Lung microvascular endothelial cell (primary cell): ENCODE measurements at regions not wholly inside any gene's neighbourhood (a gene's known extent, or its start where the extent isn't known, plus 50 kb on each side); places are given as distances from the start of the nearest gene placed in this dataset.
A peak's percentile ranks its signal among the peaks of the same experiment; 100 is the strongest.

Experiments
- DNase-seq, 2 donors: peaks; one replicate each; pipeline versions ENCODE4 v3.0.0 to v3.0.0-alpha.2; 2010; ENCODE audit warnings: low read depth in 2 of 2

DNA sequence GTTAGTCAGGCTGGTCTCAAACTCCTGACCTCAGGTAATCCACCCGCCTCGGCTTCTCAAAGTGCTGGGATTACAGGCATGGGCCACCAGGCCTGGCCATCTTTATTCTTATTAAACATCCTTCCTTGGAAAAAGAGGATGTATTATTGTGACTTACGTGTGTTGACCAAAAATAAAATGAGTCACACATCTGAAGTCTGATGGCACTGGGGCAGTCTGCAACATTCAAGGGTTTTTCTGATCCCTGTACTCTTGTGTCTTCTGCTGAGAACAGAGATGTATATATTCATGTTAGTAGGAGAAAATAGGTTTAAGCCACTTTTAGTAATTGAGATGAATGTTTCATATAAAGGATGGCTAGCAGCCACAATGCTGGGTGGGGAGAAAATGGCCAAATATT, 129.9 kb upstream of the RIPOR2 start:
- no peak for DNase-seq

DNA sequence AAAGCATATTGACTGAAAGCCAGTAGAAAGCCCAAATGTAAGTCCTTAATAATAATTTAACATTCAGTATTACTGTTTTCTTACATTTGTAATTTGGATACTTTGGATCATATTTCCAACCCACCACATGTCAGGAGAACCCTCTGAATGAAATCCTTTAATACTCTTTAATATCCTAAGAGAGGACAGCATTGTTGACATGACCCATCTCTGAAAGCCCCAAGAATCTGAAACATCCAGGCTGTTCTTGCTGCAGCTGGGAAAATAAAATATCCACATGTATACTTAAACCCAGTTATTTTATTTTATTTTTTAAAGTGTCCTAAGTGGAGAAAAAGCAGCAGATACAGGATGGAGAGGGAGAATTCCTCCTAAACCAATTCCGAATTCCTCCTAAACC, 130.8 kb upstream of the RIPOR2 start:
- no peak for DNase-seq

DNA sequence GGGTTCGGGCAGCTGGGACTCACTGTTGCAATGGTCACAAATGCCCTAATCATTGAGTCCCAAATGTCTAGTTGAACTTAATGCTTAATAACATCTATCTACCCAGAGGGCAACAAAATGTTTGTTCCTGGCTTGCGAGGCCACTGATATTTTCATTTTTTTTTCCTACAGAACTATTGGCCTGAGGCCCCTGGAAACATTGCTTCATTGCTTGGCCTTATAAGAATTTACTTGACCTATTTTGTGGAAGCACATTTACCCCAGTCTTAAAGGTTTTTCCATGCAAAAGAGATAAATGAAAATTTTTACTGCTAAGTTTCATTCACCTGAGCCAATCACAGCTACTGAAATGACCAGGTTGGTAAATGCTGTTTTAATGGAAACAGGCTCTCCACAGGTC, 133.1 kb upstream of the RIPOR2 start:
- no peak for DNase-seq

DNA sequence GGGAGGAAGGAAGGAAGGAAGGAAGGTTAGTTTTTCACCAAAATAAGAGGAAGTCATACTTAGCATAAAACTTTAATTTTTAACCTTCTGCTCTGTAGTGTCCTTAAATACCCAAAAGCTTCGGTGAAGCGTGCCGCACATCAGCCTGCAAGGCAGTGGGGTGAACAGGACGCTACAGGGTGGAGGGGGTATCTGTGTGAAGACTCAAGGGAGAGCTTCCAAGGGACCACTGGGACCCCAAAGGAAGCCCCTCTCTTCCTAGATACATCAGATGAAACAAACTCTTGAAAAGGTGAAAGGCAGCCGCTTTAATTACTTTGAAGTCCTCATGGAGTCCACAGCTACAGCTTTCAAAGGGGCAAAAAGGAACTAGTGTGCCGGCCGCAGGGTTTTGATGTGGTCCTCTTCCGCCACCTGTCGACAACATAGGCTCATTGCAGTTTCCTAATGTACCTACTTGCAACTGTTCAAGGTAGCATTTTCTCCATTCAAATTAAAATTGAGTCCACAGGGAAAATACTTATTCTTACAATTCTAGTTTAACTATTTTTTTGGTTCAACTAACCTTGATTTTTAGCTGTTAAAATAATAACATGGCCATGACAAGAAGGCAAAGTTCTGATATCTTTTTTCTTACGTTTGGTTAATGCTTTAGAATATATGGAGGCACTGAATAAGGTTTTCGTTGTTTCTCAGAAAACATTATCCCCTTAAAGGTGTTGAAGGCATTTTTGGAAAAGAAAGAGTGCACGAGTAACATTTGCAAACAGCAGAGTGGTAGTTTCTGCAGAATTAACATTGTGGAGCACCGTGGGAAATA, 135.0 kb upstream of the RIPOR2 start:
- peak; percentile 85 to 87 for DNase-seq

DNA sequence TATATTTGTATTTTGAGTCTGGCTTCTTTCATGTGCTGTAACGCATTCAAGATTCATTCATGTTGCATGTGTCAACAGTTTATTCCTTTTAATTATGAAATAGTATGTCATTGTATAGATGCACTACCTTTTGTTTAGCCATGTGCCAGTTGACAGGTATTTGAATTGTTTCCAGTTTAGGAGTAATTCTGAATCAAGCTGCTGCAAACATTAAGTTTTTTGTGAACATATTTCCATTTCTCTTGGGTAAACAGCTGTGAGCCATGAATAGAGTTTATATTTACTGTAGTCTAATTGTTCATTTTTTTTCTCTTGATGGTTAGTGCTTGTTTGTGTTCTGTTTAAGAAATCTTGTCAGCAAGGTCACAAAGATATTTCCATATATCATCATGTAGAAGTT, 142.4 kb upstream of the RIPOR2 start:
- no peak for DNase-seq

DNA sequence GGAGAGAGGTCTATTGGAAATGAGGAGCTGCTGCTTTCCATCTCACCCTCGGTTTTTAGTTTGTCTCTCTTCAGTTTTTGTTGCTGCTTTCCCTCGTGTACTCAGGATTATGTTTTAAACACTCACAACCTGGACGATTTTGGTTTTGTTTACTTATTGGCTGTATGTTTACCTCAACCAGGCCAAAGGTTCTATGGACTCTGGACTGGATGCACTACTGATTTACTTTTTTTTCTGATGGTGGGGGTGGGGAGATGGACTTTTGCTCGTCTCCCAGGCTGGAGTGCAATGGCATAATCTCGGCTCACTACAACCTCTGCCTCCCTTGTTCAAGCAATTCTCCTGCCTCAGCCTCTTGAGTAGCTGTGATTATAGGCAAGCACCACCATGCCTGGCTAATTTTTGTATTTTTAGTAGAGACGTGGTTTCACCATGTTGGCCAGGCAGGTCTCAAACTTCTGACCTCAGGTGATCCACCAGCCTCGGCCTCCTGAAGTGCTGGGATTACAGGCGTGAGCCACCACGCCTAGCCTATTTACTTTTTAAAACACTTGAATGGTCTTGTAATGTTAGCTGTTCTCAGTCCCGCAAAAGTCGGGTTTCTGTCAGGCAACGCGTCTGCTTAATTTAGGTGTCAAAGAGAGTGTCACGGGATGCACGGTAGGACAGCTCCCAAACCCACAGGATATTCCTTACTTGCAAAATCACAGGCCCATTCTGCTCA, 148.2 kb upstream of the RIPOR2 start:
- DNase-seq, result no peak

DNA sequence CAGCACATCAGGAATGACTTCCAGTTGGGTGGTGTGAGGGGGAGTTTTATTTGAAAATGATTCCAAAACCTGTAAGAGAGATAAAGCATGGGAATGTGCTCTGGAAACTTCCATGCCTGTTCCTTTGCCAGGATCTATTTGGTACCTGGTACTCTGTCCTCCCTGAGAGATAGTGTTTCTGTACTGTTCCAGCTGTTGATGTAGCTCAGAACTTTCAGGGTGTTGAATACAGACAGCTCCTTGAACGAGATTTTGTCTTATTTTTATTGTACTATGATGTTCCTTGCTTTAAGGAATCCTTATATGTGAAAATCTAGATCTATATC, 148.7 kb upstream of the RIPOR2 start:
- peak in 1 of 2 donors; percentile 6 for DNase-seq

DNA sequence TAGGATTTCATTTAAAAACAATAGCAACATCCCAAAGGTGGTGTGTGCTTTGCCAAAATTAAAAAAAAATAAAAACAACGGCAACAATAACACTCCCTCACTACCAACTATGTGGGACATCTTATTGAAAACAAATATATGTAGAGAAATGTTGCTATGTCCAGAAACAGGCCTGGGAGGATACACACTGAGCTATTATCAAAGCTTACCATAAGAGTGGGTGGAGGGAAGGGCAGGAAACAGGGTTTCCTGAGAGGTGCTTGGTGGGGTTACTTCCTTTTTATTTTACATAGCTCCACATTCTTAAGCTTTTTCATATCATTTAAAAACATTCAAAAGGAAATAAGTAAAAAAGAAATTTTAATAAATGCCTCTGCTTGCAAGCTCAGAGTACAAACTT, 150.0 kb upstream of the RIPOR2 start:
- DNase-seq, result peak; percentile 82 to 93

DNA sequence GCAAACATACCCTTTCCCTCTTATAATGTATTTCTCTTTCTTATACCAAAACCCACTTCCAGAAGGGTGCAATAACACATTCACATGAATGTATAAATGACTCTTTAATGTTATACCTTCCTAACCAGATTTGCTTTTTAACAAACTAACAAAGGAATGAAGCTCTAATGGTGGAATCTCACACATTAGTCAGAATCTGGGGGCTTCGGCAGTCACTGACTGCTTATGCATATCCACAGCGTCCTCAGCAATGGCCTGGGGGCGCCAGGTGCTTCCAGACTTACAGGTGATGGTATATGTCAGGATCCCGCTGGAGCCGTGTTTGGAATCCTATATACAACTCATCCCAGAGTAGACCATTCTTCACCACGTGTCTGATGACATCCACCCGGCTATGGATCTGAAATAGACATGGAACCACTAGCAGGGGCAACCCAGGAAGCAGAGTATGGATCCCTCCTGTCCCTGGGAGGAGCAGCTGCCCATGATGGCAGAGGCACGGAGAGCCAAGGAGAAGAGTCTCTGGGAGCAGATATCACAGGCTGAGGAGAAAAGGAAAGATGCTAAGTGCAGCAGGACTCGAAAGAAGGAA, 150.8 kb upstream of the RIPOR2 start:
- DNase-seq, result no peak

DNA sequence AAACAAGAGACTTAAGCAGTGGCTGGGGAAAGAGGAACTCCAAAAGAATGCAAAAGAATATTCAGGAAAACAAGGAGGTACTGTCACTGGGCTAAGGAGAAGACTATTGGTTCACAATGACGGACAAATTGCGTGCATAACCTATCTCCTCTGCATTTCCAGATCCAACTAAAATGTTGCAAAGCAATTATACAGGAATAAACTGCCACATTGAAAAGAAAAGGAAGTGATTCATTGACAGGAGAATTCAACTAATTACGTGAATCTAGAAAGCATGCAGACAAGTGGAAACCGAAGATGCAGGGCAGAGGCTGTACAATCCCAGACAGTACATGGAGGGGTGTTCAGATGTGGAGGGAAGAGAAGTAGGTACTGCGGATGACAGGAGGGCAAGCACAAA, 152.8 kb upstream of the RIPOR2 start:
- DNase-seq, result peak; percentile 13 to 93

DNA sequence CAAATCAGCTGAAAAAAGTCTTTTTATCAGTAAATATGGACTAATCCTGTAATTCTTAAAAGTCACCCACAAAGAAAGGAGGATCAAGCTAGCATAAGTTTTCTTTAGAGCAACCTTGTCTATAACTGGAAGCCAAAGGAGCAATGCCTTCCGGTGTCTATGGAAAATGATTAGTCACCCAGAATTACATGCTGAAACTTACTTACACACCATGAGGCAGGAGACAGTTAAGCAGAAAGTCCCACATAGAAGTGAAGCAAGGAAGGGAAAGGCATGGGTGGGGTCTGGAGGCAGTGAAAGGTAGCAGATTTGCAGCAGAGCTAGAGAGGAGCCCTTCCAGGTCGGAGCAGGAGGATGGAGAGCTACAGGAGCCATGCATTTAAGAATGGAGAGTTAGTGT, 153.7 kb upstream of the RIPOR2 start:
- peak in 1 of 2 donors; percentile 81 for DNase-seq

DNA sequence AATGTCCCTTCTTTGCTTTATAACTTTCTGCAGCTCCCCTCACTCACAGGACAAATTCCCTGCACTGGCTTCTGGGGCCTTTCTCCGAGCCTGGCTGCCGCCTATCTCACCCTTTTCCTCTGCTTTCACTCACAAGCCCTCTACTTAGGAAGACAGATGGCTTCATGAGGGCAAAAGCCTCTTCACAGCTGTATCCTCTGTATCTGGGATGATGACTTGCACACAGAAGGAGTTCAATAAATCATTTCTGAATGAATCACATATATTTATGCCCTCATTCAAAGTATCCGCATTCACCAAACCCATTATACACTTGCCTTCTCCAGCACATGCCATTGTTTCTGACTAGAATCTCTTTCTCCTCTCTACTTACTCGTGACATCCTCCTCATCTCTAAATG, 159.0 kb upstream of the RIPOR2 start:
- DNase-seq, result peak; percentile 63 to 93

DNA sequence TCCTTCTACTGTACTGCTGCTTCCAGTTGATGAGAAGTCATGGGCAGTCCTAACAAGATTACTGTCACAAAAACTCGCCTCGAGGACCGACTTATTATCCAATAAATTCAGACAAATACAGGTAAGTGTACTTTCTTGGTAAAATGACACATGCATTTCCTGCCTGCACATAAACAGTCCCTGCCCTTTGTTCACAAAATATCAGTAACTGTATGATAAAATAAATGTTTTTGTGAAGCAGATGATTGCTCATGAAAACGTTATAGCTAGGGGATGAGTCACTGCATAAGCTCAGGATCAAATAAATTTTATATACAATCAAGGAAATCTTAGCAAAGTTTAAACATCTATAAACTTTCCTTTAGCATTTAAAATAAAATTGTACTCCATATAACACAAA, 164.5 kb upstream of the RIPOR2 start:
- DNase-seq, result peak in 1 of 2 donors; percentile 36

DNA sequence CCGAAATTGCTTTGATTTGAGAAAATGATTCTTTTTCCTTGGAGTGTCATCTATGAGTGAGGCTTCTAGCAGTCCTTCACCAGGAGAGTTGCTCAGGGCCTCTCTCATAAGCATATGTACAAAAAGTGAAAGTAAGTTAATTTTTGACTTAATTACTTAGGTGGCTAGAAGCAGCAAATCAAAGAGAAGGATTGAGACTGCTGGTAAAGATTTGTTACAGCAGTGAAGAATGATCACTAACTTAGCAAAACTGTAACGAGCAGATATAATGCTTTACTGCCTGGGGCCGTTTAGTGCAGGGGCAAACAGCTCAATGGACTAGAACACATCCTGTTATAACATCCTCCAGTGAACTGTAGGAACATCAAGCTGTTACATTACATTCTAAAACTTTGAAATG, 167.8 kb upstream of the RIPOR2 start:
- no peak for DNase-seq

DNA sequence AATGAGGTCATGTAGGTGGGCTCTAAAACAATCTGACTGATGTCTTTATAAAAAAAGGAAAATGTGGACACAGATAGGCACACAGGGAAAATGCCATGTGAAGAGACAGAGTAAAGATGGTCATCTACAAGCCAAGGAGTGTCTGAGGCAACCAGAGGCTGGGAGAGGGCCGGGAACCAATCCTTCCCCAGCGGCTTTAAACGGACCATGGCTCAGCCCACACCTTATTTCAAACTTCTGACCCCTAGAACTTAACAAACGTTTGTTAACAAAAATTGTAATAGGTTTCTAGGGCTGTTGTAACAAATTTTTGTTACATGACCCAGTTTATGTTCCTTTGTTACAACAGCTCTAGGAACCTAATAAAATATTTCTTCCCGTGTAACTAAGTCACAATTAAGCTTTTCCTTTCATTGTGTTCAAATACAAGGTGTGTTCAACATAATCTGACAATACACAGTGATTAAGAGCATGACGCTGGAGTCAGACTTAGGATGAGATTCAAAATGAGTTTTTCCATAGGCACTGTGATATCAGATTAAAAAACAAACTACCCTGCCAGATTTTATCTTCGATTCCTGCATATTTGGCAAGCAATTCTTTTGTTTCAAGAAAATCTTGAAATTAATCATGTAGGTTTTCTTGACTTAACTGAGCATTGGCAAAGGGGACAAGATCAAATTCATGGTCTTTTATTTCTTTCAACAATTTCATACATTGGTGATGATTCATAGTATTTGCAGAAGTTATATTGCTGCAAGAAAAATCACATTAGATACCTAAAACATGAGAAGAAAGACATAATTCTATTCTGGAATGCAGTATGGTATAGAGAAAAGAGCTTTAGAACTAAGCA, 169.5 kb upstream of the RIPOR2 start:
- peak in 1 of 2 donors; percentile 65 for DNase-seq

DNA sequence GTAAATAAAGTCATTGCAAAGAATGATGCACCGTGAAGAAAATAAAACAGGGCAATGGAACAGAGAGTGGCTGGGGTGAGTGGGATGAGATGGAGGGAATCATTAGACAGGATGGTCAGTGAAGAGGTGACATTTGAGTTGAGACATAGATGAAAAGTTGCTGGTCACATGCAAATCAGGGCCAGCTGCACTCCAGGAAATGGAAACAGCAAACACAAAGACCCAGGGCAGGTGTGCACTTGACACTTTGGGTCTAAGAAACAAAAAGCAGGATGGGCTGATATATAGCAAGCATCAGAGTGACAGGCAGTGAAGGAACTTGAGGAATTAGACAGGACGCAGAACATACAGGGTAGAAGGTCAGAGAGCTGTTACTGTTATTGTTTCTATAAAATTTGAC, 171.5 kb upstream of the RIPOR2 start:
- no peak for DNase-seq

DNA sequence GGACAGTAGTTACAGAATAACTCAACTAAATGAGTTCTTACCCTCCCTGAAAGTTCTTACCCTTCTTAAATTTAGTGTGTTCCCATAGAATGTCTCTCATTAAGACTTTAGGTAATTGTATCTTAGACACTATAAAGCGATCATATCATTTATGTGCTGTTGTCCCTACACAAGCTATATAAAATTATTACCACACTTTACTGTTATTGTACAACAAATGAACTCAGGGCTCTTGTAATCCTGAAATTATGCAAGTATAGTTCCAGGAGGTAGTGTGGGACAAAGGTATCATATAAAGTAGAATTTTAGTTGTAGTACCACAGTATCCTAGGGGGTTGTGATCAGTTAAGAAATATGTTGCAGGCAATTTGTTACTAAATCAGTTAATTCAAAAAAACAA, 167.4 kb upstream of the CARMIL1 start:
- DNase-seq, result no peak

DNA sequence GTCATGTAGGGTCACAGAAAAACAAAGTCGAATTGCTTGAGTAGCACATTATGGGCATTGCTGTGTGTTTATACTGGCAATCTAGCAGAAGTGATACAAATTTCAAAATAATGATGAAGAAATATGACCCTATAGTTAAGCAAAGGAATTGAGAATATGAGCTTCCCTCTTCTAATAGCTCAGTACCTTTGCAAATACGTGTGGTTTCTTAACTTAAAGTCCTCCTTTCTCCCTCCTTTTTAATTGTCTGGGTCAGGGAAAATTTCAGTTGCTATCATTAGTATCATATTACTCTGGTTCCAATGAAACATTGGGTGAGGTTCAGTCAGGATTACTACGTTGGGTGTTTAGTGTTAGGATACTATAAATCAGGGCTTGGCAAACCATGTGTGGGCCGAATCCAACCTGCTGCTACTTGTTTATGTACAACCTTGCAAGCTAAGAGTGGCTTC, 166.8 kb upstream of the CARMIL1 start:
- no peak for DNase-seq

DNA sequence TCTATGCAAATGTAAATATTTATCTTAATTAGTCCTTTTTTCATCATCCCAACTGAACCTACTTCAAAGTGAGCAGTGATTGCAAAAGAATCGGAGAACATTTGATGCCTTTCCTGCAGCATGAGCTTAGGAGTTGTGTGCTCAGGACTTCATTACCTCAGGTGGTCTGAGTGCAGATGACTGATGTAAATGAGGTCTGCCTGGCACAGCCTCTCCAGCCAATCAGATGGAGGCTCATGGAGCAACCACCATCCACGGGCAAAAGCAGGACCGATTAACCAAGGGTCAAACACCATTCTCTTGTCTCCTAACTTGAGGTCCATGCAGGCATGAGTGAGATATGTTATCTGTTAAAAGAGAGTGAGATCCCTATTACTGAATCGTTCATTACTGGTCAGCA, 165.7 kb upstream of the CARMIL1 start:
- DNase-seq, result no peak

DNA sequence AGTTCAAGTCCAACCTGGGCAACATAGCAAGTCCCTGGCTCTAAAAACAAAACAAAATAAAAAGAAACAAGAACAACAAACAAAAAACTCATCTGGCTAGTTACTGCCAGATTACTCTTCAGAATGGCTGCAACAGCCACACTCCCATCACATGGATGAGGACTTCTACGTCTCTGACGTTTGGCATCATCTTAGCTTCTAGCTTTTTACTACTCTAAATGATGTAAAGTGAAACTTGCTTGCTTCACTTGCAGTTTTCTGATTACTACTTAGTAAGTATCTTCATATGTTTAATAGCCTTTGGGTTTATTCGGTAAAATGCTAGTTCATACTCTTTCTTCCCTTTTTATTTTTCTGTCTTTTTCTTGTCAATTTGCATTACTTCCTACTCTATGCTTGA, 161.1 kb upstream of the CARMIL1 start:
- no peak for DNase-seq

DNA sequence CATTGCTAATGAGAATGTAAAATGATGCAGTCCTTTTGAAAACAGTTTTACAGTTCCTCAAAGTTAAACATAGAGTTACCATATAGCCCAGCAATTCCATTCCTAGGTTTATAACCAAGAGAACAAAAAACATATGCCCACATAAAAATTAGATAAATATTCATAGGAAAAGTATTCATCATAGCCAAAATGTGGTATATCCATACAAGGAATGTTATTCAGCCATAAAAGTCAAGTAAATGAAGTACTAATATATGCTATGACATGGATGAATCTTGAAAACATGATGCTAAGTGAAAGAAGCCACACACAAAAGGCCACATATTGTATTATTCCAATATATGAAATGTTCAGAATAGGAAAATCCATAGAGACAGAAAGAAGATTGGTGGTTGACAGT, 158.0 kb upstream of the CARMIL1 start:
- DNase-seq, result no peak

DNA sequence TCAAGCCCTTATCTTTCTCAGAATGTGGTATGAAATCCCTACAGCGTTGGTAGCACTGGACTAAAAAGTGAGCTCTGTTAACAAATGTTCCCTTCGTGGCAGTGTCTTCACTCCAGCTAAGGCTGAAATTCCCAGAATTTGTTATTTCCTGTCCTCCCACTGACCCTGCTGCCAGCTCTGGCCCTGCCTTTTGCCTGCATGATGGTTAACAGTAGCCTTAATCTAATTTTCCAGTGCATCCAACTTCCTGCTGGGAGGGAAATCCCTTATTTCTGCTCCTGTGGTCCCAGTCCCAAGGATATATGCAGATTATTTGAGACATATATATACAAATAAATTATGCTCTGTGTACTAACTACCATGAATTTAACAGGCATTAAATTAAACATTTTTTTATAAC, 157.2 kb upstream of the CARMIL1 start:
- DNase-seq, result peak; percentile 57 to 87
